ENCODE measurements at regions not wholly inside any gene's neighbourhood (a gene's known extent, or its start where the extent isn't known, plus 50 kb on each side); places are given as distances from the start of the nearest gene placed in this dataset.
"Not testable (repeated sequence)": the region's sequence is repeated elsewhere in the genome, so short reads cannot be mapped to it uniquely, and the experiment has no call there.

GRCh38 chr15:85264614-85265190, 115.7 kb upstream of the AKAP13 start:
- not testable (repeated sequence) for DNase-seq (ENCODE audit: low read depth)

DNA sequence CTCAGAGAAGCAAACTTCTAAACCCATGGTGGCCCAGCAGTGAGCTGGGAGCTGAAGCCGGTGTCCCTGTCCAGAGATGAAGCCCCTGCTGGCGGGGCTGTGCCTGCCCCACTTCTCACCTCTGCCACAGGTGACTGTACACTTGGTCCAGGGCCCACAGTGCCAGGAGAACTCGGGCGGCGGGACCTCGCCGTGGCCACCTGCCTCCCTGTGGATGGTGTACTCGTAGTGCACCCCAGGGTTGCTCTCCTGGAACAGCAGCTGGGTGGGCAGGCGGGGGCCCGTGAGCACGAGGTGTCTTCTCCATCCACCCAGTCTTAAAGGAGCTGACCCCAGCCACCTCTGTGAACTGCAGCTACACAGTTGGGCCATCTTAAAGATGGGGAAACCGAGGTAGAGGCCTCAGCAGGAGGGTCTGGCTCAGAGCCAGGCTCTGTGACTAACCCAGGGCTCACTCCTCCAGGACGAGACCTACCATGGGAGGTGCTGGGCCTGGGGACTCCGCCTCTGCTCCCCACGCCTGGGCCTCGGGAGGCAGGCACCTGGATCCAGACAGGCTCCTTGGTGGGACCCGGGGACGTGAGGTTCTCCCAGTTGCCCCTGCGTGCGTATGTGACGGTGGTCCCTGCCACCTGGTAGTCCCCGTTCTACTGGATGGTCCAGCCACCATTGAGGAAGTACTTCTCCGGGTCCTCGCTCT, 113.1 kb upstream of the AKAP13 start:
- DNase-seq (ENCODE audit: low read depth), result not testable (repeated sequence)

GRCh38 chr15:85274315-85275050, 105.9 kb upstream of the AKAP13 start:
- DNase-seq (ENCODE audit: low read depth), result no peak

- no peak for DNase-seq (ENCODE audit: low read depth)
Observed at GRCh38 chr15:85276508-85276907, 103.9 kb upstream of the AKAP13 start.

DNA sequence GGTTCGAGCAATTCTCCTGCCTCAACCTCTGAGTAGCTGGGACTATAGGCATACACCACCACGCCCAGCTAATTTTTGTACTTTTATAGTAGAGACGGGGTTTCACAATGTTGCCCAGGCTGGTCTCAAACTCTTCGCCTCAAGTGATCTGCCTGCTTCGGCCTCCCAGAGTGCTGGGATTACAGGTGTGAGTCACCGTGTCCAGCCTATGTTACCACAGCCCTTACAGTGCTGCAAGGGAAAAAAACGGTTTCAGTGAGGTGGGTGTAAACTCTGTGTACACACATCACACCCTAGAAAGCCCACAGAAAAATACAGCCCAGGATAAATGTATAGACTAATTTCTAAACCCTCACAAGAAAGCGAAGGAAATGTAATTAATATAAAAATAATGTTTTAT, 103.5 kb upstream of the AKAP13 start:
- DNase-seq (ENCODE audit: low read depth), result peak; percentile 32

GRCh38 chr15:85277847-85278370, 102.5 kb upstream of the AKAP13 start:
- no peak for DNase-seq (ENCODE audit: low read depth)

- DNase-seq (ENCODE audit: low read depth), result peak; percentile 4
Observed at GRCh38 chr15:85280203-85280602, 100.2 kb upstream of the AKAP13 start.

- DNase-seq (ENCODE audit: low read depth), result no peak
Observed at GRCh38 chr15:85281293-85281882, 99.0 kb upstream of the AKAP13 start.

DNA sequence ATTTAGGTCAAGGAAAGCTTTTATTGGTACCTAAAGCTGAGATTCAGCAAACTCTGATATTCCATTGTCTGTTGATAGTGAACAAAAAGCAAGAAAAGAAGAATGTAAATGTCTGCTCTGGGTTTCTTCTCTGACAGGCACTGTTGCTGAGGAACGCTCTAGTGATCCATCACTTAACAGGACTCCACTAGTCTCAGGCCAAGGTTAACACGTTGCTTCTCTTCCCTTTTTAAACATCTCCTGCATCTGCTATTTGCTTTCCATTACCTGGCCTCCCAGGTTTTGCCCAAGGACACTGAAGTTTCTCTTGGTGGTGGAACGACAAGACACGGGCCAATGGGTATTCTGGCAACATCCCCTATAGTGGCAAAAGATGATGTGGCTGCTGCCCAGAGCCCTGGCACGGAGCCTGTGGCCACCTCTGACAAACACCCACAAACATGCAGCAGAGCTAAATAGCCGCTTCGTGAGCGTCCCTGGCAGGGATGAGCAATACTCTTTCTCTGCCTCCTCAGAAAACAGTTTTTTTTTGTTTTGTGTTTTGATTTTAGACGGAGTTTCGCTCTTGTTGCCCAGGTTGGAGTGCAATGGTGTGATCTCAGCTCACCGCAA, 97.8 kb upstream of the AKAP13 start:
- DNase-seq (ENCODE audit: low read depth), result peak; percentile 90

GRCh38 chr15:85283815-85284214, 96.6 kb upstream of the AKAP13 start:
- not testable (repeated sequence) for DNase-seq (ENCODE audit: low read depth)

DNA sequence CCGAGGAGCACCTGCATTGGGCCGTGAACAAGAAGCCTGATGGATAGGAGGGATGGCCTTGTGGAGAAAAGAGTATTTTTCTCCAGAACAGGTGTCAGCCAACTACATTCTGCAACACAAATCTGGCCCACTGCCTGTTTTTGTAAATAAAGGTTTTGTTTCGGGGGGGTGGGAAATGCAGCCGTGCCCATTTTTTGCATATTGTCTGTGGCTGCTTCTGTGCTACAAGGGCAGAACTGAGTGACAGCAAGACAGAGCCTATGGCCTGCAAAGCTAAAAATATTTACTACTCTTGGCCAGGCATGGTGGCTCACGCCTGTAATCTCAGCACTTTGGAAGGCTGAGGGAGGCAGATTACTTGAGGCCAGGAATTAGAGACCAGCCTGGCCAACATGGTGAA, 95.9 kb upstream of the AKAP13 start:
- no peak for DNase-seq (ENCODE audit: low read depth)

DNA sequence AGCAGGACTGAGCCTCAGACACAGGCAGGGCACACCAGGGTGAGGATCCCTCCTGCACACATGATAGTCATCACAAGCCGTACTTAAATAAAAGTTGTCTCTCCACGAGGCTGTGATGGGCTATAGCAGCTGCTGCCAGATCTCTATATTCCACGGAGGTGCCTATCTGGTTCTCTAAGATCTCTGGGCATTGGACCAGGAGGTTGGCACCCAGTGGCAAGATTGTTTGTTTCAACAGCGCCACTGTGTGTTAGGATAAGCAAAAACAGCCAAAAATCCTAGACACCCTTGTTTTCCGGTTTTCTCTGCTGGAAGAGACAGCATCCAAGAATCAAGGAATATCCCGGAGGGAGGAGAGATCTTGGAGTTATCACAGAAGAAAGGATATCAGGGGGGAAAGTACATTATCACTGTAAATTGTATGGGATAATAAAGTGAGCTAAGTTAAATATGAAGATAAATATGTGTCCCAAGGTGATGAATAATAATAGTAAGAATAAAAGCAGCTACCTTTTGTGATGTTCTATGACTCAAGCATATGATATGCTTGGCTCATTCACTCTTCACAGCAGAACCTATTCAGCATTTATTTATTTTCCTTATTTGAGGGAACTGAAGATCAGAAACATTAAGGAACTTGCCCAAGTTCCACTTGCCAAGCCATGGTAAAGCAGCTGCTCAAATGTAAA, 90.6 kb upstream of the AKAP13 start:
- peak; percentile 79 for DNase-seq (ENCODE audit: low read depth)

- DNase-seq (ENCODE audit: low read depth), result not testable (repeated sequence)
Observed at GRCh38 chr15:85292583-85292982, 87.8 kb upstream of the AKAP13 start.

- peak; percentile 81 for DNase-seq (ENCODE audit: low read depth)
Observed at GRCh38 chr15:85296615-85297402, 83.6 kb upstream of the AKAP13 start.

- DNase-seq (ENCODE audit: low read depth), result no peak
Observed at GRCh38 chr15:85297537-85297936, 82.9 kb upstream of the AKAP13 start.

- no peak for DNase-seq (ENCODE audit: low read depth)
Observed at GRCh38 chr15:85298366-85298765, 82.0 kb upstream of the AKAP13 start.

- no peak for DNase-seq (ENCODE audit: low read depth)
Observed at GRCh38 chr15:85298941-85299340, 81.5 kb upstream of the AKAP13 start.

DNA sequence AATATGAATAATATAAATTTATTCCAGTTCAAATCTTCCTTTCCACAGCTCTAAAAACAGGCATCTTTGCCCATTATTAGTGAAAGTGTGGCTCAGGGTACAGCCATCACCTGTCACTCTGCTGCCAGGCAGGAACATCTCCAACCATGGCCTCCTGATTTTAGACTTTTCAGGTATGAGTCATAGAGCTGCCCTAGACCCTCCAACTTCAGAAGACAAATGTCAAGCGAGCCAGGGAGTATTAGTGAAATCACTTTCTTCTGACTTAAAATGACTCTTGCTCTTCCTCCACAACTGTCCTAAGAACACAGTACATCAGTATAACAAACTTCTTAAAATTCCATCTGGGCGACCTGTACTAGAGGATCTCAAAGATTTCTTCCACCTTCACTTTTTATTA, 78.1 kb upstream of the AKAP13 start:
- DNase-seq (ENCODE audit: low read depth), result no peak

- no peak for DNase-seq (ENCODE audit: low read depth)
Observed at GRCh38 chr15:85305050-85305449, 75.4 kb upstream of the AKAP13 start.

DNA sequence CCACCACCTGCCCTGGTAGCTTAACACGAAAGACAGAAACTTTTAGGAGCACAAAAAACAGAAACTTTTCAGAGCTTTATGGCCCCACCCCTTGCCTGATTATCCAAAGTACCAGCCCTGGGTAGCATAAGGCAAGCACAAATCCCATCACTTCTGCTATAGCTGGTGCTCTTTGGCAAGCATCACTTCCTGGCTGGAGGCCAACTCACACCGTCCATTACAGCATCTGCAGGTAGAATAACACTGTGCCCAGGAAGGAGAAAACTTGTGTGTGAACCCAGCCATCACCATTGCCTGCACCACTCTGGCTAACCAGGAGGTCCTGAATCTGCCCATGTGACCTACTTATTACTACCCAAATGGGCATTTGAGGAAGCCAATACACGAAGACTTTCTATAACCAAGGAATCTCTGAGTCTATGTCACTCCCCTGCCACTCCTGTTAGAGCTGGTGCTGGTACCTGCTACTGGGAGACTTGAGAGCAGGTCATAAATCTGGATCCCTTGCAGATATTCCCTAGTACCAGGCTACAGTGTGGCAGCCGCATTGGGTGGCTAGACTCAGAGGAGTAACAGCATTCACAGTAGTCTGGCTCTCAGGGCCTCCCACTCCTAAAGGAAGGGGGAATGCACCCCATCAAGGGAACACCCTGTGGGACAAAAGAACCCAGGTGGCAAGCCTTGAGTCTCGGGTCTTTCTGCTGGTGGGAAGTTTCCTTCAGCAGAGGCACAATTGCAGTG, 73.3 kb upstream of the AKAP13 start:
- no peak for DNase-seq (ENCODE audit: low read depth)
